DND-41 (cell line): ENCODE measurements at regions not wholly inside any gene's neighbourhood (a gene's known extent, or its start where the extent isn't known, plus 50 kb on each side); places are given as distances from the start of the nearest gene placed in this dataset.

Experiments used
- ATAC-seq: fragments of 200-7000 bp; cut with Tn5 transposase; 3 replicates; pipeline ENCODE4 v1.9.1; 2021; ENCODE audit warnings: low read depth; ENCODE audit not compliant: insufficient read depth
- DNase-seq: peaks from one replicate; pipeline ENCODE4 v3.0.0-alpha.2; 2020
- H2AFZ ChIP-seq: 2 replicates; pipeline ENCODE4 v1.6.0; 2012; ENCODE audit warnings: low read depth, low read length
- H3K27ac ChIP-seq: 2 replicates; pipeline ENCODE4 v1.5.1; 2012; ENCODE audit warnings: low read length, inconsistent platforms
- H3K27me3 ChIP-seq: fragments of 200-600 bp; sonication (generic); 2 replicates; pipeline ENCODE4 v1.6.0; 2012; ENCODE audit warnings: low read length, mild to moderate bottlenecking, inconsistent platforms; ENCODE audit not compliant: insufficient read depth, poor library complexity
- H3K36me3 ChIP-seq: 2 replicates; pipeline ENCODE4 v1.5.1; 2012; ENCODE audit warnings: low read length, inconsistent platforms; ENCODE audit not compliant: insufficient read depth
- H3K4me1 ChIP-seq: 2 replicates; pipeline ENCODE4 v1.5.1; 2012; ENCODE audit warnings: mild to moderate bottlenecking, low read length; ENCODE audit not compliant: insufficient read depth
- H3K4me2 ChIP-seq: 2 replicates; pipeline ENCODE4 v1.6.0; 2012; ENCODE audit warnings: mild to moderate bottlenecking, moderate library complexity, low read length, inconsistent platforms; ENCODE audit not compliant: insufficient read depth
- H3K4me3 ChIP-seq, 2 experiments: fragments of 200-600 bp in 1 of 2; shearing (Covaris generic) in 1 of 2; 2 replicates each; pipeline ENCODE4 v1.5.1; 2012 to 2016; ENCODE audit warnings: inconsistent platforms in 2 of 2, low read length in 2 of 2, mild to moderate bottlenecking in 2 of 2, low read depth in 1 of 2, moderate library complexity in 1 of 2
- H3K79me2 ChIP-seq: 2 replicates; pipeline ENCODE4 v1.6.0; 2012; ENCODE audit warnings: low read length, inconsistent platforms; ENCODE audit not compliant: insufficient read depth
- H3K9ac ChIP-seq: 2 replicates; pipeline ENCODE4 v1.6.0; 2012; ENCODE audit warnings: low read depth, mild to moderate bottlenecking, inconsistent platforms, low read length, moderate library complexity
- H3K9me3 ChIP-seq: 2 replicates; pipeline ENCODE4 v1.5.1; 2012; ENCODE audit warnings: low read length, moderate library complexity, mild to moderate bottlenecking, inconsistent platforms; ENCODE audit not compliant: insufficient read depth, severe bottlenecking
- H4K20me1 ChIP-seq: 2 replicates; pipeline ENCODE4 v1.6.0; 2012; ENCODE audit warnings: low read length; ENCODE audit not compliant: insufficient read depth
- EZH2 ChIP-seq: IDR thresholded peaks from 3 replicates; pipeline ENCODE4 v1.6.1; 2012; ENCODE audit warnings: borderline replicate concordance, low read depth, mild to moderate bottlenecking, moderate library complexity, low read length, inconsistent platforms; ENCODE audit not compliant: severe bottlenecking
- TF ChIP-seq, protein P1 (sequence below): IDR thresholded peaks from 2 replicates; pipeline ENCODE4 v1.5.1; 2012; ENCODE audit warnings: borderline replicate concordance, low read length, moderate library complexity, mild to moderate bottlenecking; ENCODE audit not compliant: poor library complexity, severe bottlenecking; ENCODE audit errors: extremely low read depth

DNA sequence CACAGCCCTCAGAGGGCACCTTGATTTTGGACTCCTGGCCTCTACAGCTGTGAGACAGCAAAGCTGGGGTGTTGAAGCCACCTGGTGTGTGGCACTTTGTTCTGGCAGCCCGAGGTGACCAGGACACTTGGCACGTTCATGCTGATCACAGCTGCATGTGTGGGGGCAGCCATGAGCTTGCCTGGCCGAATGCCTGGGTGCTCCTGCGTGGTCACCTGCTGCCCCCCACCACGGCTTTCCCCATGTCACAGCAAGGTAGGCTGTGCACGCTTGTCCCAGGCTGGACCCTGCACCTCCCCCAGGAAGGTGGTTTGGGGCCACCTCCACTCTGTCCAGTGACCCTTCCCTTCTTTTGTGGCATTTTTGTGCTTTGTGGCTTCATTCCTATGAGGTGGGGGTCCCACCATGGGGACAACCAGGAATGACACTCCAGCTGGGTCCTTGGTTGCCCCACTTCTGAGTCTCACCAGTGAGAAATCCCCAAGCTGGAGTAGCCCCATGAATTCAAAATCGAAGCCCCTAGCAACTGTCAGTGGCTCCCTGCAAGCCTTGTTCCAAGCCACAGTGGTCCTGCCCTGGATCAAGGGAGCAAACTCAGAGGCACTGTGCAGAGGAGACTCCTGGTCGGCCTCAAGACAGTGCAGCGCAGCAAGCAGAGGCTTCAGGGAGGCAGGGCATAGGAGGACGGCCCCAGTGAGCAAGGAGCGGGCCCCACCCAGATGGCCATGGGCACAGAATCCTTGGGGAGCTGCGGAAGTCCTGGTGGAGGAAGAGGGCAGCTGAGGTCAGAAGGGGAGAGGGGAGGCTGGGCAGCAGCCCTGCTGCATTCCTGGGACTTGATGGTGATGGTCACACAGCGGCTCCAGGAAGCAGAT is 121.4 kb upstream of the HS6ST1 start:
- Histone ChIP-seq H3K27me3 (no peaks in the 10 kb centered on the region), H2AFZ (no peak overlapping the region), H3K27ac (peak overlapping the region; percentile 19; the same call in 1 of the 2 replicates), H3K4me2 (no peak overlapping the region), H3K9me3 (no peaks in the 10 kb centered on the region), H3K79me2 (no peaks in the 10 kb centered on the region), H3K9ac (no peak overlapping the region), H3K4me1 (peaks cover 22% of the 10 kb centered on the region), H4K20me1 (no peaks in the 10 kb centered on the region), H3K4me3 (no peak overlapping the region), H3K36me3 (no peaks in the 10 kb centered on the region)
- ATAC-seq (no peak), DNase-seq (peak; percentile 3)
- TF ChIP-seq, protein P1, sequence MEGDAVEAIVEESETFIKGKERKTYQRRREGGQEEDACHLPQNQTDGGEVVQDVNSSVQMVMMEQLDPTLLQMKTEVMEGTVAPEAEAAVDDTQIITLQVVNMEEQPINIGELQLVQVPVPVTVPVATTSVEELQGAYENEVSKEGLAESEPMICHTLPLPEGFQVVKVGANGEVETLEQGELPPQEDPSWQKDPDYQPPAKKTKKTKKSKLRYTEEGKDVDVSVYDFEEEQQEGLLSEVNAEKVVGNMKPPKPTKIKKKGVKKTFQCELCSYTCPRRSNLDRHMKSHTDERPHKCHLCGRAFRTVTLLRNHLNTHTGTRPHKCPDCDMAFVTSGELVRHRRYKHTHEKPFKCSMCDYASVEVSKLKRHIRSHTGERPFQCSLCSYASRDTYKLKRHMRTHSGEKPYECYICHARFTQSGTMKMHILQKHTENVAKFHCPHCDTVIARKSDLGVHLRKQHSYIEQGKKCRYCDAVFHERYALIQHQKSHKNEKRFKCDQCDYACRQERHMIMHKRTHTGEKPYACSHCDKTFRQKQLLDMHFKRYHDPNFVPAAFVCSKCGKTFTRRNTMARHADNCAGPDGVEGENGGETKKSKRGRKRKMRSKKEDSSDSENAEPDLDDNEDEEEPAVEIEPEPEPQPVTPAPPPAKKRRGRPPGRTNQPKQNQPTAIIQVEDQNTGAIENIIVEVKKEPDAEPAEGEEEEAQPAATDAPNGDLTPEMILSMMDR = no peak
- TF ChIP-seq EZH2 = no peak

DNA sequence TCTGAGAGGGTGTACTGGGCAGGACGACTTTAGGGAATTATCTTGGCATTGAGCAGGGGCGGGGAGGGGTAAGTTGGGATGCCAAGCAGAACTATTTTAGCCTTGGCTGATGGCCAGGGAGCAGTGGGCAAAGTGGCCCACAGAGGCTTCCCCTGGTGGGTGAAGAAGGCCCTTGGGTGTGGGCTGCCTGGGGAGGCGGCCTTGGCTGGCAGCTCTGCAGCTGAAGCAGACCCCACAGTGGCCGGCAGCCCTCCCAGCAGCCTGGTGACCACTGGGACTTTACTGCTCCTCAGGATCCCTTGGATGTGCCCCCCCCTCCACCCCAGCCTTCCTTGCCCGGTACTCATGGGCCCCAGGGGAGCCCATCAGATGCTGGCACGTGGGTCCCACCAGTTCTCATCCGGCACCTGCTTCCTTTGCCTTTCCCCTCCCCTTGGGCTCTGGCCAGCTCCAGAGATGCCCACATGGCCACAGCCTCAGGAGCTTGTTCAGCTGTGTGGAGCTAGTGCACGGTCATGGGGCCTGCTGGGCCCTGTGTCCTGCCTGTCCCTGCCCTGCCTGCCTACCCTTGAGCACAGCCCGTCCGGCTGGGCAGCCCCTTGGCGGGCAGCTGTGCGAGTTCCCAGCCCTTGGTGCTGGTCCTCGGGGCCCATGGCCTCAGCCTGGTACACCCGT is 122.1 kb upstream of the HS6ST1 start:
- Histone ChIP-seq H3K4me2 (no peak overlapping the region), H4K20me1 (no peaks in the 10 kb centered on the region), H3K4me1 (peaks cover 19% of the 10 kb centered on the region), H3K9ac (no peak overlapping the region), H3K27ac (no peak overlapping the region), H3K4me3 (no peak overlapping the region), H2AFZ (no peak overlapping the region), H3K36me3 (no peaks in the 10 kb centered on the region), H3K79me2 (no peaks in the 10 kb centered on the region), H3K9me3 (no peaks in the 10 kb centered on the region), H3K27me3 (no peaks in the 10 kb centered on the region)
- ATAC-seq (no peak), DNase-seq (peak; percentile 3)
- no peak for TF ChIP-seq EZH2
- TF ChIP-seq, protein P1 = no peak

DNA sequence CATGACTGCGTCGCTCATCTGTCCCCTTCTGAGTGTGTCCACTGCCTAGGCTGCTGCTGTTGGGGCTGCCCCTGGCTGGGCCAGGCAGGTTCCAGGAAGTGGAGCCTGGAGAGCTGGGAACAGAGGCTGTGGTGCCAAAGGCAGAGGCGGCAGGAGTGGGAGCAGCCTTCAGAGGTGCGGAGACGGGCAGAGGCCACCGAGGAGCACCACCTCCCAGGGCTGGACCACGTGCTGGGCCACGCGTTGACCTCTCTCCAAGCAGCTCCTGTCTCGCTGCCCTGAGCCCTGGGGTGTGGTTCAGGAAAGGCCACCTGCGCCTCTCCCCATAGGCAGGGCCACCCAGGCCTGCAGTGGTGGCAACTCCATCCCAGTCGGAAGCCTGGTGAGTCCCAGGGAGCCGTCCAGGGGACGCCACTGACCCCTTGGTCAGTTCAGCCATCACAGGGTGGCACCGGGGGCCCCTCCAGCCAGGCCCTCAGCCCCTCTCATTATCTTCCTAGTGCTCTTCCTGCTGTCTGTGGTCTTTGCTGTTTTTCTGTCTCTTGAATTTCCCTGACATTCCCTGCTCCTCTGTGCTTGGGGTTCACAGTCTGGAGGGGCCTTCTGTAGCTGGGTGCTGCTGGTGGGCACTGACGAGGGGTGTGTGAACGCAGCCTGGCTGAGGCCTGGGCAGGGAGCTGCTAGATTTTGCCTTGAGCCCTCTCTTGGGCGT is 122.8 kb upstream of the HS6ST1 start:
- Histone ChIP-seq H3K9me3 (no peaks in the 10 kb centered on the region), H3K27ac (peak overlapping the region; percentile 14; the same call in 1 of the 2 replicates), H3K4me1 (peaks cover 12% of the 10 kb centered on the region), H3K79me2 (no peaks in the 10 kb centered on the region), H3K36me3 (no peaks in the 10 kb centered on the region), H2AFZ (no peak overlapping the region), H3K9ac (no peak overlapping the region), H3K4me3 (no peak overlapping the region), H3K27me3 (no peaks in the 10 kb centered on the region), H4K20me1 (no peaks in the 10 kb centered on the region), H3K4me2 (no peak overlapping the region)
- no peak for TF ChIP-seq EZH2
- TF ChIP-seq, protein P1 = no peak
- ATAC-seq (no peak), DNase-seq (peak; percentile 2)
